HAP-1 (cell line): ENCODE measurements at regions not wholly inside any gene's neighbourhood (a gene's known extent, or its start where the extent isn't known, plus 50 kb on each side); places are given as distances from the start of the nearest gene placed in this dataset.
"Not testable (repeated sequence)": the region's sequence is repeated elsewhere in the genome, so short reads cannot be mapped to it uniquely, and the experiment has no call there.

ENCODE experiments used
- DNase-seq, 2 experiments: peaks; one replicate each; pipeline ENCODE4 v3.0.0-alpha.2; 2016 to 2020; ENCODE audit warnings: low spot score in 2 of 2
- H3K27me3 ChIP-seq: fragments of 250-450 bp; sonication (Bioruptor Pico); 2 replicates; pipeline ENCODE4 v1.5.1; 2020; ENCODE audit warnings: low read depth, mild to moderate bottlenecking, moderate library complexity
- H3K36me3 ChIP-seq: fragments of 250-450 bp; sonication (Bioruptor Pico); replicated peaks from 2 replicates; pipeline ENCODE4 v1.5.1; 2020; ENCODE audit warnings: mild to moderate bottlenecking
- H3K4me1 ChIP-seq: fragments of 250-450 bp; sonication (Bioruptor Pico); 2 replicates; pipeline ENCODE4 v1.5.1; 2020; ENCODE audit warnings: mild to moderate bottlenecking
- H3K4me3 ChIP-seq: fragments of 250-450 bp; sonication (Bioruptor Pico); 2 replicates; pipeline ENCODE4 v1.5.1; 2020; ENCODE audit warnings: mild to moderate bottlenecking, moderate library complexity
- H3K9me3 ChIP-seq: fragments of 250-450 bp; sonication (Bioruptor Pico); 2 replicates; pipeline ENCODE4 v1.5.1; 2020; ENCODE audit warnings: mild to moderate bottlenecking, moderate library complexity
- in situ Hi-C: fragments of 300-500 bp; cut with MboI; formaldehyde crosslinking; loops from 3 replicates; pipeline ENCODE4 v1.14.3; 2020; ENCODE audit warnings: low sequenced_read_pairs, inconsistent platforms, mixed read lengths

GRCh38 chr4:57965431-57965830 is 855.2 kb upstream of the IGFBP7 start:
- H3K4me1 ChIP-seq, DNase-seq, H3K4me3 ChIP-seq, H3K36me3 ChIP-seq, H3K9me3 ChIP-seq, in situ Hi-C loops, H3K27me3 ChIP-seq: not testable (repeated sequence)

- H3K9me3 ChIP-seq: no peaks in the 10 kb centered on the region
- no peak overlapping the region for H3K4me3 ChIP-seq
- no peak for DNase-seq
- no peaks in the 10 kb centered on the region for H3K36me3 ChIP-seq
- H3K4me1 ChIP-seq: no peaks in the 10 kb centered on the region
- H3K27me3 ChIP-seq: no peaks in the 10 kb centered on the region
- in situ Hi-C loops: no loop called here
Observed at GRCh38 chr4:57945298-57945697, 835.1 kb upstream of the IGFBP7 start.

- Histone ChIP-seq H3K36me3 (no peaks in the 10 kb centered on the region), H3K27me3 (no peaks in the 10 kb centered on the region), H3K4me3 (no peak overlapping the region), H3K9me3 (no peaks in the 10 kb centered on the region), H3K4me1 (no peaks in the 10 kb centered on the region)
- no peak for DNase-seq
- in situ Hi-C loops: no loop called here
Observed at GRCh38 chr4:57943682-57944081, 833.5 kb upstream of the IGFBP7 start.

- H3K27me3 ChIP-seq, in situ Hi-C loops, H3K9me3 ChIP-seq, H3K4me1 ChIP-seq, H3K36me3 ChIP-seq, H3K4me3 ChIP-seq, DNase-seq: not testable (repeated sequence)
Observed at GRCh38 chr4:57937326-57937725, 827.1 kb upstream of the IGFBP7 start.

GRCh38 chr4:57926311-57926710 is 816.1 kb upstream of the IGFBP7 start:
- no peak overlapping the region for H3K4me3 ChIP-seq
- no peaks in the 10 kb centered on the region for H3K9me3 ChIP-seq
- no peaks in the 10 kb centered on the region for H3K27me3 ChIP-seq
- H3K4me1 ChIP-seq: no peaks in the 10 kb centered on the region
- no peak for DNase-seq
- in situ Hi-C loops: no loop called here
- no peaks in the 10 kb centered on the region for H3K36me3 ChIP-seq

- Histone ChIP-seq H3K4me3 (no peak overlapping the region), H3K9me3 (no peaks in the 10 kb centered on the region), H3K36me3 (no peaks in the 10 kb centered on the region), H3K27me3 (no peaks in the 10 kb centered on the region), H3K4me1 (no peaks in the 10 kb centered on the region)
- DNase-seq: no peak
- in situ Hi-C loops: no loop called here
Observed at GRCh38 chr4:57924951-57925350, 814.8 kb upstream of the IGFBP7 start.

- Histone ChIP-seq H3K36me3 (no peaks in the 10 kb centered on the region), H3K4me1 (no peaks in the 10 kb centered on the region), H3K4me3 (no peak overlapping the region), H3K9me3 (no peaks in the 10 kb centered on the region), H3K27me3 (no peaks in the 10 kb centered on the region)
- in situ Hi-C loops: no loop called here
- DNase-seq: no peak
Observed at GRCh38 chr4:57916479-57916878, 806.3 kb upstream of the IGFBP7 start.

GRCh38 chr4:57911203-57911602 is 801.0 kb upstream of the IGFBP7 start:
- Histone ChIP-seq H3K4me3 (no peak overlapping the region), H3K9me3 (no peaks in the 10 kb centered on the region), H3K27me3 (no peaks in the 10 kb centered on the region), H3K4me1 (no peaks in the 10 kb centered on the region), H3K36me3 (no peaks in the 10 kb centered on the region)
- in situ Hi-C loops: no loop called here
- DNase-seq: no peak

- H3K9me3 ChIP-seq: no peaks in the 10 kb centered on the region
- no peak overlapping the region for H3K4me3 ChIP-seq
- in situ Hi-C loops: no loop called here
- H3K4me1 ChIP-seq: no peaks in the 10 kb centered on the region
- no peak for DNase-seq
- no peaks in the 10 kb centered on the region for H3K36me3 ChIP-seq
- no peaks in the 10 kb centered on the region for H3K27me3 ChIP-seq
Observed at GRCh38 chr4:57910151-57910550, 800.0 kb upstream of the IGFBP7 start.

- in situ Hi-C loops: no loop called here
- no peaks in the 10 kb centered on the region for H3K27me3 ChIP-seq
- DNase-seq: no peak
Observed at GRCh38 chr4:57905965-57906364, 795.8 kb upstream of the IGFBP7 start.

GRCh38 chr4:57877047-57877458 is 766.9 kb upstream of the IGFBP7 start:
- no peaks in the 10 kb centered on the region for H3K4me1 ChIP-seq
- no peak overlapping the region for H3K4me3 ChIP-seq
- in situ Hi-C loops: no loop called here
- H3K27me3 ChIP-seq: no peaks in the 10 kb centered on the region
- no peaks in the 10 kb centered on the region for H3K36me3 ChIP-seq
- DNase-seq: no peak
- H3K9me3 ChIP-seq: no peaks in the 10 kb centered on the region

More at GRCh38 chr4:57905965-57906364, 795.8 kb upstream of the IGFBP7 start:
- Histone ChIP-seq H3K9me3 (no peaks in the 10 kb centered on the region), H3K4me3 (no peak overlapping the region), H3K4me1 (no peaks in the 10 kb centered on the region), H3K36me3 (no peaks in the 10 kb centered on the region)

GRCh38 chr4:57875829-57876392 is 765.7 kb upstream of the IGFBP7 start:
- no peaks in the 10 kb centered on the region for H3K4me1 ChIP-seq
- H3K4me3 ChIP-seq: no peak overlapping the region
- in situ Hi-C loops: no loop called here
- H3K27me3 ChIP-seq: no peaks in the 10 kb centered on the region
- no peaks in the 10 kb centered on the region for H3K36me3 ChIP-seq
- no peaks in the 10 kb centered on the region for H3K9me3 ChIP-seq
- DNase-seq: no peak

GRCh38 chr4:57866468-57867171 is 756.4 kb upstream of the IGFBP7 start:
- Histone ChIP-seq H3K27me3 (no peaks in the 10 kb centered on the region), H3K4me3 (no peak overlapping the region), H3K9me3 (no peaks in the 10 kb centered on the region), H3K36me3 (no peaks in the 10 kb centered on the region), H3K4me1 (no peaks in the 10 kb centered on the region)
- in situ Hi-C loops: no loop called here
- no peak for DNase-seq

- DNase-seq: no peak
- H3K4me1 ChIP-seq: no peaks in the 10 kb centered on the region
- no peaks in the 10 kb centered on the region for H3K27me3 ChIP-seq
- H3K4me3 ChIP-seq: no peak overlapping the region
- in situ Hi-C loops: no loop called here
- H3K36me3 ChIP-seq: no peaks in the 10 kb centered on the region
- H3K9me3 ChIP-seq: no peaks in the 10 kb centered on the region
Observed at GRCh38 chr4:57865264-57865663, 755.1 kb upstream of the IGFBP7 start.

GRCh38 chr4:57854748-57855147 is 744.6 kb upstream of the IGFBP7 start:
- in situ Hi-C loops: no loop called here
- no peaks in the 10 kb centered on the region for H3K9me3 ChIP-seq
- no peak for DNase-seq
- no peak overlapping the region for H3K4me3 ChIP-seq
- no peaks in the 10 kb centered on the region for H3K4me1 ChIP-seq
- H3K27me3 ChIP-seq: no peaks in the 10 kb centered on the region
- no peaks in the 10 kb centered on the region for H3K36me3 ChIP-seq
